ENCODE measurements at regions not wholly inside any gene's neighbourhood (a gene's known extent, or its start where the extent isn't known, plus 50 kb on each side); places are given as distances from the start of the nearest gene placed in this dataset.

DNA sequence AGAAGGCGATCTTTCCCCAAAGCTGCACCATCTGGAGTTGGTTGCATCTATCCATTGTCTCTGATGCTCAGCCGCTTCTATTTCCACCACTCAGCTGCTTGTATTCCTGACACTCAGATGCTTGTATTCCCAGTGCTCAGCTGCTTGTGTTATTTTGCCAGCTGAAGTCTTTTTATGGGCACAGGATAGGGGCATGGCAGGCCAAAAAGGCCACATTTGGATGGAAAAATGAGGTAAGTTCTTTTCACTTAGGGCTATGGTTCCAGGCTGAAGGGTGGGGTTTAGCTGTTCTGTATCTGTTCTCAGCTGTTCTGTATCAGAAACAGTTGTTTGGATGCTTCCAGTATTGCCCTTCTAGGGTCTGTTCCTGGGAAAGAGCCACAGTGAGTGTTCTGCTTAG, 944.9 kb downstream of the QKI start:
- Histone ChIP-seq H3K27ac (ENCODE audit: control insufficient read depth, insufficient read depth, low read length) (no peak overlapping the region), H2AFZ (ENCODE audit: control insufficient read depth, low read length) (no peak overlapping the region), H3K79me2 (ENCODE audit: control insufficient read depth, insufficient read depth, low read length) (no peaks in the 10 kb centered on the region), H3K9me3 (ENCODE audit: control insufficient read depth, low read depth, low read length) (no peaks in the 10 kb centered on the region), H3K4me2 (ENCODE audit: control insufficient read depth, extremely low read depth, insufficient read depth, low read depth, low read length) (no peak overlapping the region), H3K27me3 (ENCODE audit: control insufficient read depth, extremely low read depth, insufficient read depth, low read length) (no peaks in the 10 kb centered on the region), H3K4me3 (ENCODE audit: control insufficient read depth in 2 of 3, extremely low read depth in 1 of 3, insufficient read depth in 2 of 3, low read depth in 1 of 3, low read length in 3 of 3) (no peak overlapping the region), H3K9me1 (ENCODE audit: control insufficient read depth, extremely low read depth, insufficient read depth, low read length) (no peaks in the 10 kb centered on the region), H3K9ac (ENCODE audit: control insufficient read depth, extremely low read depth, insufficient read depth, low read length) (no peak overlapping the region), H4K20me1 (ENCODE audit: control insufficient read depth, extremely low read depth, insufficient read depth, low read length) (no peaks in the 10 kb centered on the region), H3K36me3 (ENCODE audit: control insufficient read depth in 2 of 2, extremely low read depth in 1 of 2, insufficient read depth in 2 of 2, low read length in 2 of 2) (no peaks in the 10 kb centered on the region), H3K4me1 (ENCODE audit: control insufficient read depth, extremely low read depth, insufficient read depth, low read length) (no peaks in the 10 kb centered on the region)
- dilution Hi-C loops (cut with MboI; ENCODE audit: extremely low pct_ligation_motif_present, low sequenced_read_pairs) = no loop called here
- FAIRE-seq = no peak
- DNase-seq (ENCODE audit: low read depth, low spot score) = no peak
- TF ChIP-seq, protein P1, sequence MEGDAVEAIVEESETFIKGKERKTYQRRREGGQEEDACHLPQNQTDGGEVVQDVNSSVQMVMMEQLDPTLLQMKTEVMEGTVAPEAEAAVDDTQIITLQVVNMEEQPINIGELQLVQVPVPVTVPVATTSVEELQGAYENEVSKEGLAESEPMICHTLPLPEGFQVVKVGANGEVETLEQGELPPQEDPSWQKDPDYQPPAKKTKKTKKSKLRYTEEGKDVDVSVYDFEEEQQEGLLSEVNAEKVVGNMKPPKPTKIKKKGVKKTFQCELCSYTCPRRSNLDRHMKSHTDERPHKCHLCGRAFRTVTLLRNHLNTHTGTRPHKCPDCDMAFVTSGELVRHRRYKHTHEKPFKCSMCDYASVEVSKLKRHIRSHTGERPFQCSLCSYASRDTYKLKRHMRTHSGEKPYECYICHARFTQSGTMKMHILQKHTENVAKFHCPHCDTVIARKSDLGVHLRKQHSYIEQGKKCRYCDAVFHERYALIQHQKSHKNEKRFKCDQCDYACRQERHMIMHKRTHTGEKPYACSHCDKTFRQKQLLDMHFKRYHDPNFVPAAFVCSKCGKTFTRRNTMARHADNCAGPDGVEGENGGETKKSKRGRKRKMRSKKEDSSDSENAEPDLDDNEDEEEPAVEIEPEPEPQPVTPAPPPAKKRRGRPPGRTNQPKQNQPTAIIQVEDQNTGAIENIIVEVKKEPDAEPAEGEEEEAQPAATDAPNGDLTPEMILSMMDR (optimal IDR thresholded peaks at IDR 0.05 in 1 of 3, IDR thresholded peaks at IDR 0.05 in 1 of 3, conservative IDR thresholded peaks at IDR 0.05 in 1 of 3; ENCODE audit: extremely low read depth in 1 of 3, insufficient read depth in 2 of 3, low read length in 3 of 3) = no peak
- TF ChIP-seq EZH2 (IDR thresholded peaks at IDR 0.05; ENCODE audit: low read length) = no peak

- H3K4me3 ChIP-seq (ENCODE audit: control insufficient read depth in 2 of 3, extremely low read depth in 1 of 3, insufficient read depth in 2 of 3, low read depth in 1 of 3, low read length in 3 of 3) = no peak overlapping the region
- no peaks in the 10 kb centered on the region for H3K79me2 ChIP-seq (ENCODE audit: control insufficient read depth, insufficient read depth, low read length)
- H3K4me1 ChIP-seq (ENCODE audit: control insufficient read depth, extremely low read depth, insufficient read depth, low read length) = no peaks in the 10 kb centered on the region
- H4K20me1 ChIP-seq (ENCODE audit: control insufficient read depth, extremely low read depth, insufficient read depth, low read length) = no peaks in the 10 kb centered on the region
- no peak overlapping the region for H3K27ac ChIP-seq (ENCODE audit: control insufficient read depth, insufficient read depth, low read length)
- no peaks in the 10 kb centered on the region for H3K36me3 ChIP-seq (ENCODE audit: control insufficient read depth in 2 of 2, extremely low read depth in 1 of 2, insufficient read depth in 2 of 2, low read length in 2 of 2)
- no peak overlapping the region for H3K4me2 ChIP-seq (ENCODE audit: control insufficient read depth, extremely low read depth, insufficient read depth, low read depth, low read length)
- dilution Hi-C loops (cut with MboI; ENCODE audit: extremely low pct_ligation_motif_present, low sequenced_read_pairs) = no loop called here
- no peaks in the 10 kb centered on the region for H3K27me3 ChIP-seq (ENCODE audit: control insufficient read depth, extremely low read depth, insufficient read depth, low read length)
- FAIRE-seq (no peak), DNase-seq (ENCODE audit: low read depth, low spot score) (no peak)
- H2AFZ ChIP-seq (ENCODE audit: control insufficient read depth, low read length) = no peak overlapping the region
- H3K9me3 ChIP-seq (ENCODE audit: control insufficient read depth, low read depth, low read length) = no peaks in the 10 kb centered on the region
- H3K9ac ChIP-seq (ENCODE audit: control insufficient read depth, extremely low read depth, insufficient read depth, low read length) = no peak overlapping the region
- no peaks in the 10 kb centered on the region for H3K9me1 ChIP-seq (ENCODE audit: control insufficient read depth, extremely low read depth, insufficient read depth, low read length)
- no peak for TF ChIP-seq EZH2 (IDR thresholded peaks at IDR 0.05; ENCODE audit: low read length)
- TF ChIP-seq, protein P1 (optimal IDR thresholded peaks at IDR 0.05 in 1 of 3, IDR thresholded peaks at IDR 0.05 in 1 of 3, conservative IDR thresholded peaks at IDR 0.05 in 1 of 3; ENCODE audit: extremely low read depth in 1 of 3, insufficient read depth in 2 of 3, low read length in 3 of 3) = no peak
Observed at GRCh38 chr6:164359036-164359435, 944.5 kb downstream of the QKI start.

Data from keratinocyte (primary cell).